NCI-H774 (cell line): ENCODE measurements at regions not wholly inside any gene's neighbourhood (a gene's known extent, or its start where the extent isn't known, plus 50 kb on each side); places are given as distances from the start of the nearest gene placed in this dataset.

Experiments used
- DNase-seq: peaks from one replicate; lab custom pipeline; 2025; lab: John Stamatoyannopoulos, UW

DNA sequence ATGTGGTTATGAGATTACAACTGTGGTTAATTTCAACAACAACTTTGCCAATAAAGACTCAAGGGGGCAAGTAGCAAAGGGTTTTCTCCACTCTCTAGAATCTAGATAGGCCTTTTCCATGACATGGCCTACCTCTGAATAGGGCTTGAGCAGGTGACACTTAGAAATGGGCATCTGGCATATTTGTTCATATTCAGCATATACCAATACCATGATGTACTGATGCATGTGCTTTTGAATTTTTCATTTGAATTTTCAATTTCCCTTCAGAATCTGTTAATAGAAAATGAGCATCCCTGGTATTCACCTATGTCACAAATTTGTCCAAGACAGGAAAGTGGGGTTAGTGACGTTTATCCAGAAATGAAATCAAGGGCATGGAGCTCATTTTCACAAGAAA lies 757.5 kb upstream of the NRSN1 start:
- no peak for DNase-seq

DNA sequence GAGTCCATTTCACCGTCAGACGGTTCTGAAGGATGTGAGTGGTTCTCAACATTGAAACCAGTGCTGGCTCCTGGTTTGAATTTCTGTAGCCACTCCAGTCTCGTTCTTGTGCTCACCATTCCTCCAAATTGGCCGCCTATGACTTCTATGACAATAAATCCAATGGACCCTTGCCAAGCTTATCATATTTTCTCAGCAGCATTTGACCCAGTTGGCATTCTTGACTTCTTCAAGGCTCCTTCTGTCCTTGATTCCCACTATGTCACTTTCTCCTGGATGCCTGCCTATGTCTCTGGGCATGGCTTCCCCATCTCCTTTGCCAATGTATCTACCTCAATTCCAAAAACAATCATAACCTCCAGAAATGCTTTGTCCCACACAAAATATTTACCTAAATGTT lies 756.0 kb upstream of the NRSN1 start:
- no peak for DNase-seq

DNA sequence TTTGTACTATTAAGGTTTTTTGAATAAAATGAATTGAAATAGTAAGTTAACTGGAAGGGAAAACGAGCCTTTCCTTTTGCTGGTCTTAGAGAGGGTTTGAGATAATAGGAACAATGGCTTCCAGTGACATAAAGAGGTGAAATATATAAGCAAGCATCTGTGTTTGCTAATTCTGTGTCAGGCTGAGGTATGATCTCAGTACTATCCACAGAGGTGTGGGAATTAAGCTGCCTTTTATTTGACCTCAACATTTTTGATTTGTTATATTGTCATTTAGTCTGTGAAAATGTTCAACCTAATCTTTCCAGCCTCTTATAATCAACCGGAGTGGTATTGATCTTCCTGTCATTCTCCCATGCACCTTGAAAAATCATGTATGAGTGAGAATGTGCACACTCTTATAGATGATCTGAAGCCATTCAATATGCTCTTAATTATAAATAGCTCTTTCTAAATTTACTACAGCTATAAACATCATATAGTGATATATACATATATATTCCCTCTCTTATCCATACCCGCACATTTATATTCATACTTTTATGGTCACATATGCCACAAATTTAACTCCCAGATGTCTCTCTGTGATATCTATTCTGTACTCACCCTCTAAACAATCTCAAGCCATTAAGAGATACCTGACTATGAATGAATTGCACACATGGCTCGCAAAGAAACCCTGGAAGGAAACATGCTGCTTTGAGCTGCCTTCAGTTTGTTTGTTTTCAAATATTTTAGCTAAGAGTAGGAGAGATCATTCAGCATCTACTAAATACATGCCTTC lies 754.7 kb upstream of the NRSN1 start:
- no peak for DNase-seq

DNA sequence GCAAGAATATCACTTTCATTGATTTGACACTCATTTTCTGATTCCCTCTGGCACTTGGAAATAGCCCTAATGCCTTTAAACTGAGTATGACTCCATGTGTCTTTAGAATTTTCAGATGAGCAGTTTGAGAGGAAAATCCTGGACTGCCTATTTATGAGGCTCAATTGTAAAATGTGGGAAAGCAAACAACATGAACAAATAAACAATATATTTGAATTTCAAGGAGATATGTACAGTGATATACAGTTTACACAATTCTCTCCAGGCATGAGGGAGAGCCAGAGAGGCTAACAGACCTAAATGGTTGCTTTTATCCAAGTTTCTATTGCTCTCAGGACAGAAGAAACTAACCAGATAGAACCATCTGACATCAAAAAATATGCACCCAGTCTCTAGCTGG lies 748.2 kb upstream of the NRSN1 start:
- DNase-seq, result no peak

DNA sequence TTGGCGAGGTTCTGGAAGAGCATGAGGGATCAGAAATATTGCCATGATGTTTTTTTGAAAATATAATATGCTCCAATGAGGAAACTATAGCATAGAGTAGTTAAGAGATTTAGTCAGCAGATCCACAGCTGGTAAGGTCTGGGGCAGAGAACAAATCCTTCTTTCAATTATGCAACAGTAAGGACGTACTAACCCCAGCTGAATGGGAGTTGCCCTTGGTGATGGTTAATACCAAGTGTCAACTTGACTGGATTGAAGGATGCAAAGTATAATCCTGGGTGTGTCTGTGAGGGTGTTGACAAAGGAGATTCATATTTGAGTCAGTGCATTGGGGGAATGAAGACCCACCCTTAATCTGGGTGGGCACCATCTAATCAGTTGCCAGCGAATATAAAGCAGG lies 745.5 kb upstream of the NRSN1 start:
- DNase-seq, result no peak

DNA sequence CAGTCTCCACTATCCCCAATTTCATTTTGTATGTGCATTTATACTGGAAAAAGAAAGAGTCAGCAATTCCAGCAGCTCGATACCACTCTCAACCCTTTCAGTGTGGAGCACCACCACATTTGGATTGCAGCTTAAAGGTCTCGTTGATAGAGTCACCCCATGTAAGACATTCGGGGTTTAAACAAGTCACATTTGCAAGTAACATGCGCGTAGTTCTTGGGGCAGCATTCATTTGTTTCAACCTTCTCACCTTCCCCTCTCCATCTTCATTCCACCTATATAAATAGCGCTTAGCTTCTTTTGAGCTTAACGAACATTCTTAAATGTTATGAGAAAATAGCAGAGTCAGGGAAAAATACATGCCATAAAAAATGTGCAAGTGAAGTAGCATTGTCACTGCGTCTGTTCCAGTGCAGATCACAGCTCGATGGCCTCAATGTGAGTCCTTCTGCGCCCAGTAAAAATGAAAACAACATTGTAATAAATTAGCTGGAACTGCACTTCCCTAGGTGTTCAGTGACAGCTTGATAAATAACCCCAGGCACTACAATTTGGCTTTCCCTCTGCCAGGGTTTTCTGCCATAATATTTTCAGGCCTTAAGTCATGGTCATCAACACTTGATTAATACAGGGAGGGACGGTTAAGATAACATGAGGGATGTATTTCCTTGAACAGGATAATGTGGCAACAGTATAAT lies 737.8 kb upstream of the NRSN1 start:
- no peak for DNase-seq

DNA sequence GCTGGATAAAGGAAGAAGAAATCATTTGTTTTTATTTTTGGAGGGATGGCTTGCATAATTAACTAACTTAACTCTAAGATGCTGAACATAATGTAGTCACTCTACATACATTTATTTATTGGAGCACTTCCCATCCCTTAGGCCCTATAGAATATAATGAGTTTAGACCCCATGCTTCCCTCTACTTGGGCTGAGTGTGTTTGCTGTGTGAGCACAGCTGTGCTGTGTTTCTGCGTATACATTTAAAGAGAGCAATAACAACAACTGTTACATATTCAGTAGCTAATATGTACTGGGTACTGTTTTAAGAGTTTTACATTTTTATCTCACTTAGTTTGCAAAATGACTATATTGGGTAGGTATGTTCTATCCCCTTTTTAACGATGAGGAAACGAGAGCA lies 736.6 kb upstream of the NRSN1 start:
- no peak for DNase-seq

DNA sequence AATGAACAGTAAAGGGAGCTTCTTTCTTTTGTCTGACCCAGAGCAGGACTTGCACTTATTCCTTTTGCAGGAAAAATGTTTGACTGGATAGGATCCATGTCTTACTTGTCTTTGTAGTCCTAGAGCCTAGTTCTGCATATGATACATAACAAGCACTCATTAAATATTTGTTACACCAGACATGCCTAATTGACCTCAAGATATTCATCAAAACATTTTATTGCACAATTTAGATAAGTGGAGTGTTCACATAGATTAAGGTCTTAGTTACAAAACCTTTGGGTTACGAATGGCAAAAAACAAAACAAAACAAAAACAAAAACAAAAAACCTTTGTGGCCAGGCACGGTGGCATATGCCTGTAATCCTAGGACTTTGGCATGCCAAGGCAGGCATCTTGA lies 735.8 kb upstream of the NRSN1 start:
- no peak for DNase-seq

DNA sequence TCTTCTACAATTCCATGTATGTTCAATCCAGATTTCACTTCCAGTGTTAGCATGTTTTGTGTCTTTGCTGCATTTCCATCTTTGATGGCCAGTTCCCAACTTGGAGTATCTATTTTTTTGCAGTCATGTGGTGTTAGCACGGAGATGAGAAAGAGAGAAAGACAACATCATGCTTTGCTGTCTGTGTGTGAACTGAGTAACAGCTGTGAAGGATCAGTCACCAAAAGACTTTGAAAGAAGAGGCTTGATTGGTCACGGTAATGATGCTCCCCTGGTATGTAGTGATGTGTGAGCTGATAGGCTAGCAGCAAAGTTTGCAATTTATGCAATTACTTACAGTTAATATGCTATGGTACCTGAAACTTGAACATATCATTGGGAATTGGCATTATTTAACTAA lies 731.3 kb upstream of the NRSN1 start:
- no peak for DNase-seq

DNA sequence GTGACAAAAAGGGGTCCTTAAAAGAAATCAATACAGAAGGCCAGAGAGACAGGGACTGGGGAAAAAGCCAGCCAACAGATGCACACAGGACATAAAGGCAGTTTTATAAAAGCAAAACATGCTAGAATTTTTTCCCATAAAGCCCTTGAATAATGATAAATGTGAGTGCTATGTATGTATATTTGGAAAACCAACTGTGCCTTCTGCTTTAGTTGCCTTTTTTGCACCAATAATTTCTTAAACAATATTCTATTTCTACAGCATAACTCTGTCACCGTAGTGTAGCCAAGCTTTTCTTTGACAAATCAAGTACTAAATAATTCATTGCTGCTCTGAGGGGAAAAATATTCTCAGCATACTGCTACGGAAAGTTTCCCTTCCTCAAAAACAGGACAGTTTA lies 730.6 kb upstream of the NRSN1 start:
- no peak for DNase-seq

DNA sequence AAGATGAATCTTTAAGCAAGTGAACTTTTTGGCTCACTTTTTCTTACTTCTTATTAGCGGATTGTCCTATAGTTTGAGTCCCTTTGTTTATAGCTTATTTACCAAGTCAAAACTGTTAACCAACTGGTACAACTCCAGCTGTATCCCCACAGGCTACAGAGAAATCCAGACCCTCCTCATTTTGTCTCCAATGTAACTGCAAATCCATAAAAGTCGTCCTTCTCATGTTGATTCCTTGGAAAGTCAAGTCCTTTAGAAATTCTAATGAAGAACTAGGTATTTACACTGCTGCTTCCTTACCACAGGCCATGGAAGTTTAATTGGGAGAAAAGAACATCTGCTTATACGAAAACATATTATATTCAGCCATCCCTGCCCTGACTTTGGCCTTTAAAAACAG lies 729.1 kb upstream of the NRSN1 start:
- no peak for DNase-seq

DNA sequence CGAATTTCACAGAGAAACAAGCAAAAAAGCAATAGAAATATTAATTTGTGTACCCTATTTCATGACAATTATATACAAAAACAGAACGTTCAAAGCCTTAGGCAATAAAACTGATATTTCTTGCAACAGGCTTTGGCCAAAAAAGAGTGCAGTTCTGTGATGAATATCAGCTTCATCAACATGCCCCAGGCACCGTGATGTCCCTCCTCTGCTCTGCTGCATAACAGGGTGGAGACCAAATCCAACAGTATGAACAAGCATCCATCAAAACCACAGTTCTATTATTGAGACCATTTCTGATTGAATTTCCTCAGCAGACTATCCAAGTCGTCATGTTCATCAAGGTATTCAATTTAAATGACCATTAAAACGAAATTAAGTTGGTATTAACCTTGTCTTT lies 722.6 kb upstream of the NRSN1 start:
- DNase-seq, result no peak

DNA sequence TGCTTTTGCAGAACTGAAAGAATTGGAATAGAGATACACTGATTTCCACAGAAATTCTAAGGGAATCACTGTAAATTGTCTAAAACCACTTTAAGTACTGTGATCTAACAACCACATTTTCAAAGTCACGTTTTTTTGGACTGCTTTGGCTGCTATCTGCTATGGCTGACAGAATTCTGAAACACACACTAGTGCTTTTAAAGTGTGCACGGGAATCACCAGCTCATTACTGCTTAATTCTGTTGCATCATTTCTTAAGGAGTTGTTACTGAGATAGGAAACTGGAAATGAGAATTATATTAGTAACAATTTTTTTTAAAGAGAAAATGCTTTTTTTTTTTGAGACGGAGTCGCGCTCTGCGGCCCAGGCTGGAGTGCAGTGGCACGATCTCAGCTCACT lies 716.5 kb upstream of the NRSN1 start:
- DNase-seq, result no peak

DNA sequence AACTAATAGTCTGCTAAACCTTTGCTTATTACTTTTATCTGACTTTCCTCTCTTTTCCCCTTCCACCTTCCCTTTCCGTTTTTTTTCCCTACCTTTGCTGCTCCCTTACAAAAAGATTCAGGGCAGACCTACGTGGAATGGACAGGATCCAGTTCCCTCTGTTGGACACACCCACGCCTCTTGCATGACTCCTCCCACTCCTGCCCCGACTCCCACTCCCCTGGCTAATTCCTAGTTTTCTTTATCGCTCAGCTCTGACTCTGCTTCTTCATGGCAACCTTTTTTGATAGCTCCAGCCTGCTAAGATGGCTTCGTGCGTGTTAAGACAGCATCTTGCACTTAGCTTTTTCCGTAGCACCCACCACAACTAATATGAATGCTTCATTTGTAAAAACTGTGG lies 715.6 kb upstream of the NRSN1 start:
- no peak for DNase-seq

DNA sequence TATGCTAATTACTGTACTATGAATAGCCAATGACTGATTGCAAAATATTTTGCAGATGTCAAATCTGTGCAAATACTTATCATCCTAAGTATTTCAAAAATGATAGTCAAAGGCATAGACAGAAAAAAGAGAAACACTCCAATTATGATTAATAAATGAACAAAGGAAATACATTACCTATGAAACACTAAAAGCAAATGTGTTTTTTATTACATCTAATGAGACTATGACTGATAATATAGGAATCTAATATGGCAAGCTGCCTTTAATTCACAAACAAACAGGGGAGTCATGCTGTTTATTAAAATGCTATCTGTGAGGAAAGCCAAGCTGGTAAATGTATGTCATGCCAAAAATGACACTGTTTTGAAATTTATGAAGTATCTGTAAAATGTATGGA lies 713.2 kb upstream of the NRSN1 start:
- DNase-seq, result no peak

DNA sequence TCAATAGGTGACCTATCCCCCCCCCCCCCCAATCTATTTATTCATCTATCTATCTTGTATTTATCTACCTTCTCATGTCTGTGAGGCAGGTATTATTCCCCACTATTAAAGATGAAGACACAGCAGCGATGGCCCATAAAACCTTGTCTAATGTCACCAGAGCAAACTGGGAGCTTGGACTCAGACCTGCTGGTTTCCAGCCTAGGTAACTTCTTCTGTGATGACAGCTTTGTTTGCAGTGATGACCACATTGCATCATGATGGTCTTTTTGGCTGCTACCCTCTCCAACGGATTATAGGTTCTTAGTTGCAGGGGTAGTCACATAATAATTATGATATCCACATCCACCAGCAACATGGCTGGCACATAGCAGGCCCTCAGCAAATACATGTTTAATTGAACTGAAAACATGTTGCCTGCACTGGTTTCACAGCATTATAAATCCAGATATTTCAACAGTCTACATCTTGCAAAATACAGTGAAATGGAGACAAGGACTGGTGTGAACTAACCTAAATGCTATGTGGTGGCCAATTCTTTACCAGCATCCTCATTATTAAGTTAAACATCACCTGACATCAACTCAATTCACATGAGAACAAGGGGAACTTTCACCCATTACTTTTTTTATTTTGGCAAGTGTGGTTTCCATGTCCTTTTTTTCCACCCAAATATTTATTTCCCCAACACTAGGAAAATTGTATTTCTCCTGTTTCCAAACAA lies 712.5 kb upstream of the NRSN1 start:
- no peak for DNase-seq

DNA sequence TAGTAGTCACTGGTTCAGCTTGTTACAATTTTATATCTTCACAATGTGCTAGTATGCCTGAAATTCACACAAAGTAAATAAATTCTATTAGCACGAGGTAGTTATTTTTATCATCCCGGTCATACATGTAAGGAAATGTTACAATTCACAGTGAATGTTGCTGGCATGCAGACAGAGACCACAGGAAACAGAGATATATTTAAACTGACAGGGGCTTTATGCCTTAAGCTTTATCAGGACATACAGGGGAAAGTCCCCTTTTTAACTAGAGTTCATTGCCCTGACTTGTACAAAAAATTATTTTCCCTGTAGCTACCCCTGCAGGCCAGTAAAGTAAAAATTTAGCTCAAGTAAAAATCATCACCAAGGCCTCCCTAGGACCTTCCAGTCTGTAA lies 712.0 kb upstream of the NRSN1 start:
- no peak for DNase-seq

DNA sequence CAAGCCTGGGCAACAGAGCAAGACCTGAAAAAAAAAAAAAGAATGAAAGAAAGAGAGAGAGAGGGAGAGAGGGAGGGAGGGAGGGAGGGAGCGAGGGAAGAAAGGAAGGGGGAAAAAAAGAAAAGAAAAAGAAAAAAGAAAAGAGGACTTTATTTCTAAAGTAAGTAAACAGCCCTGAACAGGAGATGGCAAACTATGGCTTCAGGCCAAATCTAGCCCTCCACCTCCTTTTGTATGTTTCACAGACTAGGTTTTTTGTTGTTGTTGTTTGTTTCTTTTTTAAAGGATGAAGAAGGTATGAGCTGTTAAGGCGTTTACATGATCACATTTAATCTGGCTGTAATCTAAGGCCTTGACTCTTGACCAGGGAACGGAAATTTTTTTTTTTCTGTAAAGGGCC lies 711.1 kb upstream of the NRSN1 start:
- no peak for DNase-seq

DNA sequence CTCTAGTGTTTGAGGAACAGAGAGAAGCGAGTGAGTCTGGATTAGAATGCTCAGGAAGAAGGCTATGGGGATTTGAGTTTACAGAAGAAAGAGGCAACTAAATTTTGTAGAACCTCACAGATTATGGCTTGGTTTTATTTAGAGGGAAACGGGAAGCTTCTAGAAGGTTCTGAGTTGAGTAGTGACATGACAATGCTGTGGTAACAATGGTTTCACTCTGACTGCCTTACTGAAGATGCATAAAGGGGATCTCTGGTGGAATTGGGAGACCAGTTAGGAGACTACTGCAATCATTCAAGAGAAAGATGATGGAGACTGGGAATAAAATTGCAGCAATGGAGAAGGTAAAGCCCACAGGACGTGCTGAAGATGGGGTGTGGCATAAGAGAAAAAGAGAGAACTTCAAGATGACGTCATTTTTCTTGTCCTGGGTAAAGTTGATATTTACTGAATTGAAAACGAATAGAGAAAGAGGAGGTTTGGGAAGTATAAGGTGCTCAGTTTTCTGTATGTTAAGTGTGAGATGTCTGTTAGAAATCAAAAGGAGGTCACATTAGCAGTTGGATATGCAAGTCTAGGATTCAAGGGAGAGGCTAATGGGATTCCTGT lies 710.1 kb upstream of the NRSN1 start:
- DNase-seq, result no peak

DNA sequence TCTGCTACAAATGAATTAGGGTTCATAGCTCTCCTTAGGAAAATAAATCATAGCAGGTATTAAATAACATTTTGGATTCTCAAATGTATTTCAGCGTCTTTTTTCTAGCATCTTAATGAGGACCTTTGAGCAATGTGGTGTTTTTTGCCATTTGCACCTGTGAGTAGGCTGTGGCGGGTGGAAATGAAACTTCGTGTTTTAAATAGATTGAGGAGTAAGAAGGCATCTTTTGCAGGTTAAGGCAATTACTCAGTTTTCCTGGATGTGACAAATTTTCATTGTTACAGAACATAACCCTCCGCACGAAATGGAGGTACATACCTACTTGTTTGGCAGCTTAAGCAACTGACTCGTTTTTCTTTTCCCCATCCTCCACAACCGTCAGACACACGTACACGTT lies 708.9 kb upstream of the NRSN1 start:
- DNase-seq, result no peak

DNA sequence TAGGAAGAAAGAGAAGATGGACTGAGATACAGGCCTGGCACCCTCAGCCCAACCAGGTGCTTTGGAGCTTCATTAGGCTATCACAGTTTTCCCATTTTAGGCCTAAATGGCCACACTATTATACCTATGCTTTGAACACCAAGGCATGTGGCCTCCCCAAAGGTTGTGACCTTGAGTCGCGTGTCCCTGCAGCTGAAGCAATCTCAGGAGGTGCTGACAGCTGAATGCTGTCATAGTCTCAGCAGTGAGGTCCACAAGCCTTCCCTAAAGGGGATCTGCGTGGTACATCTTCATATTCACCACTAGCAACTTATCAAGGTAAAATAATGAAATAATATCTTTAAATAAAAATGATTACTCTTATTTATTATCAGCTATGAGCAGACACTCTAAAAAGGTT lies 707.9 kb upstream of the NRSN1 start:
- no peak for DNase-seq

DNA sequence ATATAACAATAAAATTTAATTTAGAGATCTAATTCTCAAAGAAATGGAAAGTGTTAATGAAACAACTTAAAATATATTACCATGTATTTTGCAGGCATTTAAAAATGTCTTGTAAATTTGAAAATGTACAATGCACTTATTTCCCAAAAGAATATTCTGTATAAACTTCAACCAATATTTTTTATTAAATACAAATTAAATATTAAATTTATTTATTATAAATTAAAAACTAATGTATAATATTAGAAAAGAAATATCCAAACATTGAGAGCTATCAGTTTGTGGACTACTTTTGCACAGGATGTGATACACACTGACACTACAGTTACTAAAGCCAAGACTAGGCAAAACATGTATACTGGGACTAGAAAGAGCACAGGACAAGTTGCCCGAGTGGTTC lies 707.0 kb upstream of the NRSN1 start:
- DNase-seq, result no peak
